PC-9 (cell line): ENCODE measurements at regions not wholly inside any gene's neighbourhood (a gene's known extent, or its start where the extent isn't known, plus 50 kb on each side); places are given as distances from the start of the nearest gene placed in this dataset.

Experiments
- BruUV-seq: library from RNA; stranded (reverse); fragments of 400-500 nt; replicated peaks from 2 replicates; lab custom pipeline; 2021; lab: Mats Ljungman, UMichigan
- CTCF ChIA-PET: fragments of 300-600 bp; sonication (Branson Sonifier 250); formaldehyde crosslinking; loops from one replicate; lab custom pipeline; 2022; ENCODE audit warnings: antibody characterized with exemption; lab: Charles Lee
- POLR2A ChIA-PET: fragments of 300-600 bp; sonication (Branson Sonifier 250); formaldehyde crosslinking; loops from one replicate; lab custom pipeline; 2022; ENCODE audit warnings: antibody characterized with exemption; ENCODE audit not compliant: unreplicated experiment; lab: Charles Lee
- DNase-seq, 2 experiments: peaks; one replicate each; pipeline versions ENCODE4 v3.0.0 to v3.0.0-alpha.2; 2015 to 2022; ENCODE audit warnings: mixed read lengths in 1 of 2
- H2AFZ ChIP-seq: fragments of 200-600 bp; sonication (generic); 2 replicates; pipeline ENCODE4 v1.8.1; 2017; ENCODE audit warnings: antibody characterized with exemption
- H3F3A ChIP-seq: fragments of 200-600 bp; sonication (generic); 2 replicates; pipeline ENCODE4 v1.8.1; 2017; ENCODE audit warnings: antibody characterized with exemption, mild to moderate bottlenecking, low read depth; ENCODE audit not compliant: insufficient read depth
- H3K27ac ChIP-seq: fragments of 200-600 bp; sonication (generic); 2 replicates; pipeline ENCODE4 v1.6.1; 2016; ENCODE audit warnings: mixed run types
- H3K27me3 ChIP-seq: fragments of 200-600 bp; sonication (generic); 2 replicates; pipeline ENCODE4 v1.6.1; 2016; ENCODE audit warnings: low read depth, mixed run types; ENCODE audit not compliant: insufficient read depth
- H3K36me3 ChIP-seq: fragments of 200-600 bp; sonication (generic); 2 replicates; pipeline ENCODE4 v1.6.1; 2016; ENCODE audit warnings: low read depth, mixed run types
- H3K4me1 ChIP-seq: fragments of 200-600 bp; sonication (generic); replicated peaks from 2 replicates; pipeline ENCODE4 v1.6.1; 2016; ENCODE audit warnings: mixed run types; ENCODE audit not compliant: insufficient read depth
- H3K4me2 ChIP-seq: fragments of 200-600 bp; sonication (generic); 2 replicates; pipeline ENCODE4 v1.6.1; 2017; ENCODE audit warnings: mixed run types
- H3K4me3 ChIP-seq: fragments of 200-600 bp; sonication (generic); 2 replicates; pipeline ENCODE4 v1.6.1; 2016; ENCODE audit warnings: mixed run types
- H3K79me2 ChIP-seq: fragments of 200-600 bp; sonication (generic); 2 replicates; pipeline ENCODE4 v1.6.1; 2017; ENCODE audit warnings: low read depth, mixed run types
- H3K9me2 ChIP-seq: fragments of 200-600 bp; sonication (generic); 2 replicates; pipeline ENCODE4 v1.8.1; 2017; ENCODE audit warnings: mild to moderate bottlenecking; ENCODE audit not compliant: insufficient read depth
- H3K9me3 ChIP-seq: fragments of 200-600 bp; sonication (generic); 2 replicates; pipeline ENCODE4 v1.8.1; 2016; ENCODE audit warnings: low read depth; ENCODE audit not compliant: insufficient read depth
- H4K20me1 ChIP-seq: fragments of 200-600 bp; sonication (generic); 2 replicates; pipeline ENCODE4 v1.8.1; 2017; ENCODE audit not compliant: insufficient read depth
- EZH2 ChIP-seq: fragments of 200-600 bp; sonication (generic); IDR thresholded peaks from 2 replicates; pipeline ENCODE4 v1.8.0; 2017; ENCODE audit warnings: antibody characterized with exemption, low read depth
- intact Hi-C: fragments of 100-400 bp; cut with micrococcal nuclease; formaldehyde crosslinking; loops from one replicate; pipeline ENCODE4 v1.10.0; 2022; ENCODE audit not compliant: unreplicated experiment
- TF ChIP-seq, protein P1 (sequence below): fragments of 200-600 bp; sonication (generic); conservative IDR thresholded peaks from 2 replicates; pipeline ENCODE4 v1.6.1; 2017; ENCODE audit warnings: mixed run types, antibody characterized with exemption, mild to moderate bottlenecking, moderate library complexity

DNA sequence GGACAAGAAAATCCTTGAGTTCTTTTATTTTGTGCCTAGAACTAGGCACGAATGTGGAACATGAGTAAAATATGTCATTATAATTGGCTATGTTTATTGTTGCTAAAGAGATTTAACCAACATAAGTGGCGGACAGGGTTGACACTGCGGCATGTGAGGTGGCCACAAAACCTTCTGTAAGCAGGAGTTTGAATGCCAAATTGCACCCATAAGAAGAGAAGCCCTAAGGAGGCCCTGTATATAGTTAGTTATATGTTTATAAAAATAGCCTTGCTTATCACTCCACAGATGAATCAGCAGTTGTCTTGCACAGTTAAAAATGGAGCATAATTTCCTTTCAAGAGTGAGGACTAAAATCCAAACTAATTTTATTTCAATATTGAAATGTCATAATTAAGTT, 336.1 kb downstream of the GBA3 start:
- no peaks in the 10 kb centered on the region for H3K36me3 ChIP-seq
- no peaks in the 10 kb centered on the region for H3K27me3 ChIP-seq
- no TSS peak for BruUV-seq
- POLR2A ChIA-PET = no interaction called here
- CTCF ChIA-PET = no interaction called here
- no peak overlapping the region for H2AFZ ChIP-seq
- H3K79me2 ChIP-seq = no peaks in the 10 kb centered on the region
- no peaks in the 10 kb centered on the region for H3K9me3 ChIP-seq
- no peaks in the 10 kb centered on the region for H4K20me1 ChIP-seq
- no peaks in the 10 kb centered on the region for H3F3A ChIP-seq
- H3K4me1 ChIP-seq = no peaks in the 10 kb centered on the region
- H3K4me3 ChIP-seq = no peak overlapping the region
- DNase-seq = no peak
- H3K27ac ChIP-seq = no peak overlapping the region
- H3K4me2 ChIP-seq = no peak overlapping the region
- H3K9me2 ChIP-seq = no peaks in the 10 kb centered on the region
- no peak for TF ChIP-seq EZH2
- TF ChIP-seq, protein P1, sequence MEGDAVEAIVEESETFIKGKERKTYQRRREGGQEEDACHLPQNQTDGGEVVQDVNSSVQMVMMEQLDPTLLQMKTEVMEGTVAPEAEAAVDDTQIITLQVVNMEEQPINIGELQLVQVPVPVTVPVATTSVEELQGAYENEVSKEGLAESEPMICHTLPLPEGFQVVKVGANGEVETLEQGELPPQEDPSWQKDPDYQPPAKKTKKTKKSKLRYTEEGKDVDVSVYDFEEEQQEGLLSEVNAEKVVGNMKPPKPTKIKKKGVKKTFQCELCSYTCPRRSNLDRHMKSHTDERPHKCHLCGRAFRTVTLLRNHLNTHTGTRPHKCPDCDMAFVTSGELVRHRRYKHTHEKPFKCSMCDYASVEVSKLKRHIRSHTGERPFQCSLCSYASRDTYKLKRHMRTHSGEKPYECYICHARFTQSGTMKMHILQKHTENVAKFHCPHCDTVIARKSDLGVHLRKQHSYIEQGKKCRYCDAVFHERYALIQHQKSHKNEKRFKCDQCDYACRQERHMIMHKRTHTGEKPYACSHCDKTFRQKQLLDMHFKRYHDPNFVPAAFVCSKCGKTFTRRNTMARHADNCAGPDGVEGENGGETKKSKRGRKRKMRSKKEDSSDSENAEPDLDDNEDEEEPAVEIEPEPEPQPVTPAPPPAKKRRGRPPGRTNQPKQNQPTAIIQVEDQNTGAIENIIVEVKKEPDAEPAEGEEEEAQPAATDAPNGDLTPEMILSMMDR = no peak
- intact Hi-C loops = no loop called here

DNA sequence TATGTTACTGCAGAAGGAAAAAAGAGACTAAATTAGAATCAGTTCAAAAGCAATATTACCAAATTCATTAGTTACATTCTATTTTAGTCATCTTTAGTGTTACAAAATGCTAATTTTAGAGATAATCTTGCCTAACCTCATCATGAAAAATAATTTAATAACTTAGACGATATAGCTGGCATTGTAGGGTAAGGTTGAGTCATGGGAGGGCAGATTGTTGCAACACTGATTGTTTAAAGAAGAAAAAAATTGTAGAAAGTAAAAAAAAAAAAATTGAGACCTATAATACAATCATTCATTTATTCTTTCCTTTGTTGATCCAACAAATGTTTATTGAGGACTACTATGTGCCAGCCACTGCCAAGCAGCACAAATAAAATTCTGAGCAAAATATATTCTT, 330.9 kb downstream of the GBA3 start:
- Histone ChIP-seq H3K27ac (no peak overlapping the region), H3K4me3 (no peak overlapping the region), H3K9me3 (peaks cover 4% of the 10 kb centered on the region; the same call in 1 of the 2 replicates), H3K79me2 (no peaks in the 10 kb centered on the region), H3K4me1 (peaks cover 16% of the 10 kb centered on the region), H3F3A (peaks cover 6% of the 10 kb centered on the region; the same call in 1 of the 2 replicates), H2AFZ (no peak overlapping the region), H3K4me2 (no peak overlapping the region), H3K9me2 (no peaks in the 10 kb centered on the region), H4K20me1 (no peaks in the 10 kb centered on the region), H3K27me3 (no peaks in the 10 kb centered on the region), H3K36me3 (no peaks in the 10 kb centered on the region)
- no TSS peak for BruUV-seq
- intact Hi-C loops = loop anchor here (2.0 to 5.0 kb wide), 2 partner anchors 55 to 349 kb away; no protein-coding TSS in a partner anchor
- no peak for DNase-seq
- ChIA-PET CTCF (no interaction called here), POLR2A (no interaction called here)
- TF ChIP-seq EZH2 = no peak
- TF ChIP-seq, protein P1 = no peak

DNA sequence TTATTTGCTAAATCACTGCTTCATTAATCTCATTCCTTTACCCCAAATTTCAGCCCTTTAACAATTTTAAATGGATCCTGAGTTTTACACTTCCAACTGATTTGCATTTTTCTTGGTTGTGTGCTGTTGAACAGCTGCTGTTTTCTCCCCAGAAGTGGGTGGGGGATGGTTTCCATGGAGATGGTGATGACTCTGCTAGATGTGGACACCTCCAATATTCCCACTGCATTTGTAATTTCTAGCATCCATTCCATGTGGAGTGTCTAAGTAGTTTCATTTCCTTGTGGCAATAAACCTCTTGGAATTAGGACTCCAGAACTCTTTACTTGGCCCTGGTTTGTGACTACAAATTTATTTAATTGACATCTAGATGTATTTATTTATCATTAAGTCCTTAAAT, 330.4 kb downstream of the GBA3 start:
- H2AFZ ChIP-seq = no peak overlapping the region
- no peak overlapping the region for H3K4me2 ChIP-seq
- peaks cover 6% of the 10 kb centered on the region; the same call in 1 of the 2 replicates for H3F3A ChIP-seq
- H3K27ac ChIP-seq = no peak overlapping the region
- H3K9me3 ChIP-seq = peaks cover 4% of the 10 kb centered on the region; the same call in 1 of the 2 replicates
- intact Hi-C loops = loop anchor here (2.0 to 5.0 kb wide), 2 partner anchors 54 to 349 kb away; no protein-coding TSS in a partner anchor
- TF ChIP-seq EZH2 = no peak
- TF ChIP-seq, protein P1 = no peak
- H3K79me2 ChIP-seq = no peaks in the 10 kb centered on the region
- no peak for DNase-seq
- H4K20me1 ChIP-seq = no peaks in the 10 kb centered on the region
- H3K4me3 ChIP-seq = no peak overlapping the region
- H3K36me3 ChIP-seq = no peaks in the 10 kb centered on the region
- ChIA-PET CTCF (no interaction called here), POLR2A (no interaction called here)
- H3K9me2 ChIP-seq = no peaks in the 10 kb centered on the region
- no TSS peak for BruUV-seq
- no peaks in the 10 kb centered on the region for H3K27me3 ChIP-seq
- peaks cover 16% of the 10 kb centered on the region for H3K4me1 ChIP-seq
